DOHH2 (cell line): ENCODE measurements at regions not wholly inside any gene's neighbourhood (a gene's known extent, or its start where the extent isn't known, plus 50 kb on each side); places are given as distances from the start of the nearest gene placed in this dataset.

ENCODE experiments used
- EZH2phosphoT487 ChIP-seq: fragments of 200-600 bp; sonication (generic); IDR thresholded peaks from 2 replicates; pipeline ENCODE4 v1.6.1; 2017; ENCODE audit warnings: borderline replicate concordance, mild to moderate bottlenecking, antibody characterized with exemption, low read length, moderate library complexity, mixed read lengths
- TF ChIP-seq, protein P1 (sequence below): fragments of 200-600 bp; sonication (generic); IDR thresholded peaks from one replicate; pipeline ENCODE4 v1.5.1; 2014; ENCODE audit warnings: antibody characterized with exemption, mild to moderate bottlenecking, low read depth, low read length; ENCODE audit not compliant: poor library complexity, severe bottlenecking

DNA sequence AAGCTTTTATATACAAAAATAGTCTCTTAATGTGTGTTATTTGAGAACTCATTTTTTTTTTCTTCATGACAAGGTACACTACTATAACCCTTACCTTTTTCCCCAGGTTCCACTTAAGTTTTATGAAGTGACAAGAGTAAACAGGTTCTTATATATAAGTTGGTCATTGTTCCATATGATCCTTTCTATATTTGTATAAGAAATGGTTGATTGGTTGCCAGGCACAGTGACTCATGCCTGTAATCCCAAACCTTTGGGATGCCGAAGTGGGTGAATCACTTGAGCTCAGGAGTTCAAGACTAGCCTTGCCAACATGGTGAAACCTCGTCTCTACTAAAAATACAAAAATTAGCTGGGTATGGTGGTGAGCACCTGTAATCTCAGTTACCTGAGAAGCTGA, 108.3 kb downstream of the PCSK1 start:
- TF ChIP-seq, protein P1, sequence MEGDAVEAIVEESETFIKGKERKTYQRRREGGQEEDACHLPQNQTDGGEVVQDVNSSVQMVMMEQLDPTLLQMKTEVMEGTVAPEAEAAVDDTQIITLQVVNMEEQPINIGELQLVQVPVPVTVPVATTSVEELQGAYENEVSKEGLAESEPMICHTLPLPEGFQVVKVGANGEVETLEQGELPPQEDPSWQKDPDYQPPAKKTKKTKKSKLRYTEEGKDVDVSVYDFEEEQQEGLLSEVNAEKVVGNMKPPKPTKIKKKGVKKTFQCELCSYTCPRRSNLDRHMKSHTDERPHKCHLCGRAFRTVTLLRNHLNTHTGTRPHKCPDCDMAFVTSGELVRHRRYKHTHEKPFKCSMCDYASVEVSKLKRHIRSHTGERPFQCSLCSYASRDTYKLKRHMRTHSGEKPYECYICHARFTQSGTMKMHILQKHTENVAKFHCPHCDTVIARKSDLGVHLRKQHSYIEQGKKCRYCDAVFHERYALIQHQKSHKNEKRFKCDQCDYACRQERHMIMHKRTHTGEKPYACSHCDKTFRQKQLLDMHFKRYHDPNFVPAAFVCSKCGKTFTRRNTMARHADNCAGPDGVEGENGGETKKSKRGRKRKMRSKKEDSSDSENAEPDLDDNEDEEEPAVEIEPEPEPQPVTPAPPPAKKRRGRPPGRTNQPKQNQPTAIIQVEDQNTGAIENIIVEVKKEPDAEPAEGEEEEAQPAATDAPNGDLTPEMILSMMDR: no peak
- no peak for TF ChIP-seq EZH2phosphoT487
